GM18951 (cell line): ENCODE measurements at regions not wholly inside any gene's neighbourhood (a gene's known extent, or its start where the extent isn't known, plus 50 kb on each side); places are given as distances from the start of the nearest gene placed in this dataset.
"Not testable (repeated sequence)": the region's sequence is repeated elsewhere in the genome, so short reads cannot be mapped to it uniquely, and the experiment has no call there.

Experiments
- POLR2A ChIP-seq: IDR thresholded peaks from 4 replicates; pipeline ENCODE4 v1.6.1; 2011; ENCODE audit warnings: mild to moderate bottlenecking; ENCODE audit not compliant: insufficient read length, insufficient read depth; ENCODE audit errors: extremely low read depth
- in situ Hi-C: fragments of 300-500 bp; cut with MboI; formaldehyde crosslinking; loops from one replicate; pipeline ENCODE4 v1.12.0; 2022; ENCODE audit warnings: low sequenced_read_pairs, mixed read lengths, inconsistent platforms; ENCODE audit not compliant: unreplicated experiment

DNA sequence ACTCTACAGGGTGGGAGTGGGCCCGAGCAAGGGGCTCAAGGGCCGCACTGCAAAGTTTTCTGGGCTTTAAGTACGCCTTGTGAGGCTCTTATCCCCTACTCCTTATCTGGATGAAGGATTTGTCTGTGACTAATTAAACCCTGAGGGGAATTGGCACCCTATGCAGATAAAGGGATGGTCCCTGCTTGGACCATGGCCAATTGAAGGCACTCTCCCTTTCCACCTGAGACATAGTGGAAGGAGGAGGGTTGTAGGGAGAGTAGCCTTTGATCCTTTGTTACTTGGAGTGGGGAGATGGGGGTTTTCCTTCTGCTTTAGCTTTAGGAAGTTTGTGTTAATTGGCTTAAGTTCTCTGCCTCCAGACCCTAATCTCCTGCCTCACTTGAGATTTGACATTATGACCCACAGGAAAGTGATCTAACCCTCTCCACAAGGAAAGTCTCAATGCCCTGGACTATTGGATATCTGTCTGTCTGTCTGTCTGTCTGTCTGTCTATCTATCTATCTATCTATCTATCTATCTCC is 1158.8 kb upstream of the SORCS1 start:
- in situ Hi-C loops = no loop called here
- TF ChIP-seq POLR2A = no peak

DNA sequence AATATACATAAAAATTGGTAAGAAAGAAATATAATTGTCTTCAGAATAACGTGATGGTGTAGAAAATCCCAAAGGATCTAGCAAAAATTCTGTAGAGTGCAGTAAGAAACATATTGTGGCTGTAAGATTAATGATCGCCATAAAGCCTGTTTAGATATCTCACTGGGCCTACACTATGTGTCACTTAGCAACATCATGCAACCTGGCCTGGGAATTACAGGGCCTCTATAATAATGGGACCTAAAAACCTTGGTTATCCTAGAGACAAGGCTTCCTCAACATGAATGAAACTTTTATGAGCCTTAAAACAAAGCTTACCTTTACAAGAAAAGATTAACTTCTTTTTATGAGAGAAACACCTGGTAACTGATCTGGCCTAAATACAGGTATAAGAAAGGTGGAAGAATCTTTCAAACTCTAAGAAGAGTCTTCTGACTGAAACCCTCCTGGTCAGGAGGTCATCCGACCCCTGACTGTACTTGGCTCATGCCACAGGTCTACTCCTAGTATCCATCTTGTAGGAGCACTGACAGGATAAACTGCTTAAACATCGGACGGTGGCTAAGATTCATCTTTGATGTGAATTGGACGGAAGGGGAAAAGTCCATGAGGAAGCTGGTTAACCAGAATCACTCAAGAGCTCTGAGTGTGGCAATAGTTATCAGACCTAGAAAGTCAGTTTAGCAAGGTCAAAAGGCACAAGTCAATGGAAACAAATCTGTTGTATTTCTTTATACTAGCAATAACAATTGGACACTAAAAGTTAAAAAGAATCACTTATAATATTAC is 1155.1 kb upstream of the SORCS1 start:
- in situ Hi-C loops = no loop called here
- no peak for TF ChIP-seq POLR2A

DNA sequence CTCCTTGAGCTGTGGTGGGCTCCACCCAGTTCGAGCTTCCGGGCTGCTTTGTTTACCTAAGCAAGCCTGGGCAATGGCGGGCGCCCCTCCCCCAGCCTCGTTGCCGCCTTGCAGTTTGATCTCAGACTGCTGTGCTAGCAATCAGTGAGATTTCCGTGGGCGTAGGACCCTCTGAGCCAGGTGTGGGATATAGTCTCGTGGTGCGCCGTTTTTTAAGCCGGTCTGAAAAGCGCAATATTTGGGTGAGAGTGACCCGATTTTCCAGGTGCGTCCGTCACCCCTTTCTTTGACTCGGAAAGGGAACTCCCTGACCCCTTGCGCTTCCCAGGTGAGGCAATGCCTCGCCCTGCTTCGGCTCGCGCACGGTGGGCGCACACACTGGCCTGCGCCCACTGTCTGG is 1151.1 kb upstream of the SORCS1 start:
- in situ Hi-C loops = not testable (repeated sequence)

DNA sequence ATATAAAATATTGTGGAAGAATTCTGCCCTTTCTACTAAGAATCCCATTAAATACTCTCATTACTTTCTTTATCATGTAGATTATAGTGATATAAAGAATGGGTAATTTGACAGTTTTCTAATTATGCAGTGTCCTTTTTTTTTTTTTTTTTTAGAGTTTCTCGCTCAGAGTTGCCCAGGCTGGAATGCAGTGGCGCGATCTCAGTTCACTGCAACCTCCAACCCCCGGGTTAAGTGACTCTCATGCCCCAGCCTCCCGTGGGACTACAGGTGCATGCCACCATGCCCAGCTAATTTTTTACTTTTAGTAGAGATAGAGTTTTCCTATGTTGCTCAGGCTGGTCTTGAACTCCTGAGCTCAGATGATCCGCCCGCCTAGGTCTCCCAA is 1143.4 kb upstream of the SORCS1 start:
- no peak for TF ChIP-seq POLR2A
- in situ Hi-C loops = no loop called here

DNA sequence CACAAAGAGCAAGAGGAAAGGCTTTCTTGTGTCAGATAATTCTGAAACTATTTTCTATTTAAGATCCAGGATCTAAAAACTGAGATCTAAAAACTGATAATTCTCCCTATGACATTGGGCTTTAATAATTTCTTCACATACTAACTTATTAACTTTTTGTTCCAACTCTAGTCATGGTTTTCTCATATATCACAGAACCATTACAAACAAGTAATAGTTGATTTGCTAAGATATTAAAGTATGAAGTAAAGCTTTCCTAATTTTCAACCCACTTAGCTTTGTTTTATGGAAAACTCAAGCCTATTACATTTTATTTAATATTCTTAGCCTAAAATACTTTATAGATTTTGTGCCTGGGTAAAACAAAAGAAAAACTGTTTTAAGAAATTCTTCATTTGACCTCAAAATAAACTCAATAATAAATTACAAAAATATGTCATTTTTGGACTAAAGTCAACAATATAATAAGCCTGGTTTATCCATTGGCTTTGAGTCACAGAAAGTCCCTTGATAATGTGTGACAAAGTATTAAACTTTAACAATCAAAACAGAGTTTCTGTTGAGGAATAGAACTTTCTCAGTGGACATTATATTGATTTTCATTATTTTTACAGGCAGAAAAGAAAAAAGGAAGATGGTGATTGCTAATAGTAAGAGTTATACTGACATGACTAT is 1142.9 kb upstream of the SORCS1 start:
- no peak for TF ChIP-seq POLR2A
- in situ Hi-C loops = no loop called here

DNA sequence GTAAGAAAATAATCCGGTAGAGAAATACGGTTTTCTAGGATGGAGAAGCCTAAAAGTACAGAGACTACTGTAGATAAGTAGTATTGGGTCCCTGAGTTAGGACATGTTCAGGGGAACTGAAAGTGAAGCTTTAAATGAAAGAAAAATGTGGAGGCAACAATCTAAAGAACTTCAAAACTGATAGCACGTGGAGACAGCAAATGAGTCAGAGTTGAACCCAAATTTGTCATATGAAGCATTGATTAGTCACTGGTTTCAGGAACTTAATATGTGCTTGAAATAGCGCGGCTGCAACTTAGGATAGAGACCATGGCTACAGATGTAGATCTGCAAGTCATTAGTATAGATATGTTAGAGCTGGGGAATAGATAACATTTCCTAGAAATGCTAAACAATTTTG is 1138.6 kb upstream of the SORCS1 start:
- in situ Hi-C loops = no loop called here
- no peak for TF ChIP-seq POLR2A

DNA sequence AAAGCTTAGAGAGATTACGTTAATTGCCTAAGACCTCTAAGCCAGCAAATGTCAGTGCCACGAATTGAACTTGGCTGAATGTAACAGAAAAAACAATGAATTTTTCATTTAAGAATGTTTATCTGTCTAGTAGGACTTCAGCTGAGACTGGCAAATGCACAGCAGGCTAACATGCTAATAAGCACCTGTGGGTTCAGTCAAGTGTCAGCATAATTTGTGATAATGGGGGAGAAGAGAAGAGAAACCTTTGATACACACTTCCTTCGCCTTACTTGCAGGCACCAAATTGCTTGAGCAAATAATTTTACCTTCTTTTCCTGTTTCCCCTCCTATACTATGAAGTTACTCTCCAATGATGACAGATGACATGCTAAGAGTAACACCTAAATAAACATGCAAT is 1136.5 kb upstream of the SORCS1 start:
- no peak for TF ChIP-seq POLR2A
- in situ Hi-C loops = no loop called here

DNA sequence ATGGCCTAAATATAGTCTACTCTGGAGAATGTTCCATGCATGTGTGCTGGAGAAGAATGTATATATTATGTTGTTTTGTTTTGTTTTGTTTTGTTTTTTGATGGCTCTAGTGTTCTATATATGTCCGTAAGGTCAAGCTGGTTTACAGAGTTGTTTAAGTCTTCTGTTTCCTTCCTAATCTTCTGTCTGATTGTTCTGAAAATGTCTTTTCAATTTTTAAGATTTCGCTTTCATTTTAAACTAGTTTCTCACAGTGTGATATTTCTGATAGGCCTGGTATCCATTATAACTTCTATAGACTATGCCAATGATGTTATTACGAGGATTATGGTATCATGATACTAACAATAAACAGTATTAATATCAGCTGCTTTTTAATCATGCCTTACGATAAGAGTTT is 1126.3 kb upstream of the SORCS1 start:
- in situ Hi-C loops = no loop called here
- TF ChIP-seq POLR2A = no peak

DNA sequence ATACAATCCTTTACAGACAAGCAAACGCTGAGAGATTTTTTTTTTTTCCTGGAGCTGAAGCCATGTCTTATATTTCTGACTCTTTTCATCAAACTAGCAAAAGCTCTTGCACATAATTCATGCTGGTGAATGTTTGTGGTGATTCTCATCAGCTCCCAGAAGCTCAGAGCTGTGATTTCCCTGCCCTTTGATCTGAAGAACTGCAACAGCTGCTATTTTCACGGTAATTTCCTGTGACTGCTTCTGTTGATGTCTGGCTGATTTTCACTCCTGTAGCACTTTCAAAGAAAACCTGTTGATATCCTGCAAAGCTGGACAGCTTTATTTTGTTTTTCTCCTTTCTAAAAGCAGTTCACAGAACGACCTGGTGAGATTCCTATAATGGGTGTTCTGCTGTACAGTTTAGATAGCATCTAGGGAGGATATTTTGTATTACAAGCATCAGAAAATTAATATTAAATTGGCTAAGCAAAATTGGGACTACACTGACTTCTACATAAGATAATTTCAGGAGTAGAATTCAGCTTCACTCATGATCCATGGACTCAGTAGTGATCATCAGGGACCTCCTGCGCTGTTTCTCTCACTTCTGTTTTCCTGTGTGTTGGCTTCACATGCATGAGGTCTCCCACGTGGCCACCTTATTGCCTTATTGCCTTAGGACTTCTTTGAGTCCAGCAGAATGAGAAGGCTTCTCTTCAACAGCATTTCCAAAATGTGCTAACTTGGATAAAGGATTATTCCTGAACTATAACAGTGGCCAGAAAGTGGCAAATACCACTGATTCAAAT is 1111.6 kb upstream of the SORCS1 start:
- in situ Hi-C loops = no loop called here
- no peak for TF ChIP-seq POLR2A

DNA sequence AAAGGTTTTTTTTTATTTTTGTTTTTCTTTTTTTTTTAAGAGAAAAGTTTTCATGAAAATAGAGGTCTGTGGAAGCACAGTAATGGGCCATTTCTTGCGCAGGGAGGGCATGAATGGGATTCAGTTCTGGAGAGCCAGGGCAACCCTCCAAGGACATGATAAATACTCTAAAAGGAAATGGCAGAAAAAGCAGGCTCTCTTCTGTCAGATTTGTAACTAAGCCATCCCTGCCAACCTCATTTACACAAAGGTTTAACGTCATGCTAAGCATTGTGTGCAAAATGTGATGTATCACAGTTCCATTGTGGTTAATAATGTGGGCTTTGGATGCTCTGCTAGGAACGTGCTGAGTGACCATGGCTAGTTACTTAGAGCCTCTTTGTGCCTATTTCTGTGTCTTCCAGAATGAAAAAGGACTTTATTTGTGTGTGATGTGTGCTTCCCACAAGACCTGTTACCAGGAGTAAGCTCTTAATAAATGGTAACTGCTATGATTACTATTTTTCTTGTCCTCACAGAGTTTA is 1095.9 kb upstream of the SORCS1 start:
- in situ Hi-C loops = no loop called here
- TF ChIP-seq POLR2A = no peak

DNA sequence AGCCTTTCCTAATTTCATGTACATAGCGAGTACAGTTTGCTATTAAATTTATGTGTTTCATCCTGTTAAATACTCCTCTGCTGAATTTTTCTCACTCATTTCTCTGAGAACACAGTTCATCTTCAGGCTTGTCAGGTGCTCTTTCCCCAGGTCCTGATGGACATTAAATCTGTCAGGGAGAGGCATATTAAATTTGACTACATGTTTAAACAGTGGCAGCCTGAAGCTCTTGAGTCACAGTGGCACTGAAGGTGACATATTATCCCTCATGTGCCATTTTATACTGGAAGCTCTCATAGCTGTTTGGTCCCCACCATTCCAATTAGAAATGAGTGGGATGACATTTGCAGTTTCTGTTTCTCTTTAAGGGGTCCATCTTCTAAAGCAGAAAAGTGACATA is 1089.6 kb upstream of the SORCS1 start:
- no peak for TF ChIP-seq POLR2A

DNA sequence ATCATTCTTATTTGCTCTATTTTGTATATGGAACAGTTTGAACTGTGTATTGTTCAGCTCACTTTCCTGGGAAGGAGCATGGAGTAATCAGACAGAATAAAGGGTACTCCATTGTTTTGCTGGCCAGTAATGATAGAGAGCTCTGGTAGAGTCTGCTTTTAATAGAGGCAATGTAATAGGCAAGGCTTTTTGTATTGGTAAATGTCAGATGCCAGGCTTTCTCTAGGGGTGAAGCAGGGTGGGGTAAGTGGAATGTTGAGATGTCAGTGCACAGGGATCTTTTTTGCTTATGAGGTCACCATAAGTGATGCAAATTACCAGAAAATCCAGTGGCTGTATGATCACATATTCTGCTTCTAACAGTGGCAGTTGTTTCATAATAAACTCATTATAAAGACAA is 1088.3 kb upstream of the SORCS1 start:
- TF ChIP-seq POLR2A = no peak
- in situ Hi-C loops = no loop called here

More for the DNA sequence above, 1089.6 kb upstream of the SORCS1 start:
- in situ Hi-C loops = no loop called here

DNA sequence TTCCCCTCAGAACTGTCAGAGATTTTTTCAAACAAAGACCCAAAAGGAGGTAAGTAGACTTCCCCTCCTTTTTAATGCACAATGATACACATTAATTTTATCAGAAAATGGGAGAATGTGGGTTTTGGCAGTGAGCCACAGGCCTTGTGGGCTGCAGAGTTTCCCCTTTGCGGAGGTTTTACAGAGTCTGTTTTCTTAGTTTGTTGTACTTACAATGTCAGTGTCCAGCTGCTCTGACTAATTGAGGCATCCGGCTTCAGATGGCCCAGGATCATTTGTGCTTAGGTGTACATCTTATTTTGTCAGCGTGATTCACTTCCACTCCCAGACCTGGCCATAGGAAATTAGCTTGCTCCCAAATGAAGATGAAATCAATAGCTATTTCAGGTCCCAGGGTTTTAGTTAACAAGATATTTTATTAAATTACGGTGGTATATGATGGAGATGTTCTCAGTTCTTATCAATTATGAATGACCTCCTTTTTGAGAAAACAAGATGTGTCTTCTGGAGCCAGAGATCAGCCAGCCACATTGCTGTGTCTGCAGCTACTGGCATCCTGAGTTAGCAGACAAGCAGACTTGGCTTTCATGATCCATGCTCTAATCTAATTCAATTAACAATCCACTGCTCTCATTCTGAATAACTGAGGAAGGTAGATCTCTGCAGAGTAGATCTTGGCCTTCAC is 1086.6 kb upstream of the SORCS1 start:
- in situ Hi-C loops = no loop called here

More for the DNA sequence above, 1086.6 kb upstream of the SORCS1 start:
- no peak for TF ChIP-seq POLR2A
